ENCODE measurements at regions not wholly inside any gene's neighbourhood (a gene's known extent, or its start where the extent isn't known, plus 50 kb on each side); places are given as distances from the start of the nearest gene placed in this dataset.

GRCh38 chr4:107246761-107247160 lies 210.6 kb upstream of the DKK2 start:
- intact Hi-C loops (cut with DNase I): no loop called here
- H3K4me3 ChIP-seq: no peak overlapping the region
- no peaks in the 10 kb centered on the region for H3K36me3 ChIP-seq
- DNase-seq (ENCODE audit: extremely low spot score in 2 of 2): no peak
- H3K27ac ChIP-seq: no peak overlapping the region
- no peaks in the 10 kb centered on the region for H3K4me1 ChIP-seq
- H3K27me3 ChIP-seq: no peaks in the 10 kb centered on the region
- no peaks in the 10 kb centered on the region for H3K9me3 ChIP-seq
- no peak for TF ChIP-seq CTCF (IDR thresholded peaks at IDR 0.05)
- no peak for TF ChIP-seq POLR2A (IDR thresholded peaks at IDR 0.05)
- TF ChIP-seq POLR2AphosphoS5 (IDR thresholded peaks at IDR 0.05; ENCODE audit: insufficient read depth in 1 of 2, low read depth in 1 of 2): no peak

GRCh38 chr4:107243141-107243781 lies 207.1 kb upstream of the DKK2 start:
- H3K27ac ChIP-seq: no peak overlapping the region
- intact Hi-C loops (cut with DNase I): no loop called here

GRCh38 chr4:107220976-107221375 lies 184.9 kb upstream of the DKK2 start:
- Histone ChIP-seq H3K9me3 (no peaks in the 10 kb centered on the region), H3K4me1 (no peaks in the 10 kb centered on the region), H3K27ac (no peak overlapping the region), H3K4me3 (no peak overlapping the region), H3K36me3 (no peaks in the 10 kb centered on the region), H3K27me3 (no peaks in the 10 kb centered on the region)
- intact Hi-C loops (cut with DNase I): no loop called here
- no peak for TF ChIP-seq POLR2A (IDR thresholded peaks at IDR 0.05)
- TF ChIP-seq POLR2AphosphoS5 (IDR thresholded peaks at IDR 0.05; ENCODE audit: insufficient read depth in 1 of 2, low read depth in 1 of 2): no peak
- TF ChIP-seq CTCF (IDR thresholded peaks at IDR 0.05): no peak
- no peak for DNase-seq (ENCODE audit: extremely low spot score in 2 of 2)

More at GRCh38 chr4:107243141-107243781, 207.1 kb upstream of the DKK2 start:
- DNase-seq (ENCODE audit: extremely low spot score in 2 of 2): no peak
- Histone ChIP-seq H3K36me3 (no peaks in the 10 kb centered on the region), H3K9me3 (no peaks in the 10 kb centered on the region), H3K4me3 (no peak overlapping the region), H3K27me3 (no peaks in the 10 kb centered on the region), H3K4me1 (no peaks in the 10 kb centered on the region)
- TF ChIP-seq POLR2A (IDR thresholded peaks at IDR 0.05): no peak
- TF ChIP-seq POLR2AphosphoS5 (IDR thresholded peaks at IDR 0.05; ENCODE audit: insufficient read depth in 1 of 2, low read depth in 1 of 2): no peak
- TF ChIP-seq CTCF (IDR thresholded peaks at IDR 0.05): no peak

- no peak for TF ChIP-seq POLR2A (IDR thresholded peaks at IDR 0.05)
- TF ChIP-seq CTCF (IDR thresholded peaks at IDR 0.05): no peak
- no peak for TF ChIP-seq POLR2AphosphoS5 (IDR thresholded peaks at IDR 0.05; ENCODE audit: insufficient read depth in 1 of 2, low read depth in 1 of 2)
- Histone ChIP-seq H3K27me3 (no peaks in the 10 kb centered on the region), H3K36me3 (no peaks in the 10 kb centered on the region), H3K27ac (no peak overlapping the region), H3K9me3 (no peaks in the 10 kb centered on the region), H3K4me1 (no peaks in the 10 kb centered on the region), H3K4me3 (no peak overlapping the region)
- intact Hi-C loops (cut with DNase I): no loop called here
- DNase-seq (ENCODE audit: extremely low spot score in 2 of 2): no peak
Observed at GRCh38 chr4:107219681-107220080, 183.6 kb upstream of the DKK2 start.

GRCh38 chr4:107216379-107216778 lies 180.3 kb upstream of the DKK2 start:
- H3K27me3 ChIP-seq: no peaks in the 10 kb centered on the region
- no peak overlapping the region for H3K27ac ChIP-seq
- intact Hi-C loops (cut with DNase I): no loop called here
- DNase-seq (ENCODE audit: extremely low spot score in 2 of 2): no peak
- H3K4me3 ChIP-seq: no peak overlapping the region
- H3K4me1 ChIP-seq: no peaks in the 10 kb centered on the region
- no peak for TF ChIP-seq POLR2A (IDR thresholded peaks at IDR 0.05)
- TF ChIP-seq POLR2AphosphoS5 (IDR thresholded peaks at IDR 0.05; ENCODE audit: insufficient read depth in 1 of 2, low read depth in 1 of 2): no peak
- TF ChIP-seq CTCF (IDR thresholded peaks at IDR 0.05): no peak
- no peaks in the 10 kb centered on the region for H3K9me3 ChIP-seq
- no peaks in the 10 kb centered on the region for H3K36me3 ChIP-seq
